Endothelial cell of umbilical vein (primary cell): ENCODE measurements at regions not wholly inside any gene's neighbourhood (a gene's known extent, or its start where the extent isn't known, plus 50 kb on each side); places are given as distances from the start of the nearest gene placed in this dataset.

ENCODE experiments used
- BruUV-seq: library from RNA; stranded (reverse); fragments of 400-500 nt; replicated peaks from 2 replicates; lab custom pipeline; 2021; lab: Mats Ljungman, UMichigan
- CTCF ChIA-PET: fragments of 300-600, 350-600 bp; sonication (Branson Sonifier 250); formaldehyde crosslinking; loops from one replicate; lab custom pipeline; 2021; ENCODE audit warnings: antibody characterized with exemption, inconsistent platforms; lab: Charles Lee
- POLR2A ChIA-PET: fragments of 300-600, 350-600 bp; sonication (Branson Sonifier 250); formaldehyde crosslinking; loops from one replicate; lab custom pipeline; 2021; ENCODE audit warnings: antibody characterized with exemption, inconsistent platforms; lab: Charles Lee
- DNase-seq: peaks from one replicate; pipeline ENCODE4 v3.0.0-alpha.2; 2011; ENCODE audit warnings: low read depth, low spot score
- FAIRE-seq: peaks from 2 replicates; lab custom pipeline; 2011; peaks lifted over from hg19 to GRCh38; lab: Jason Lieb, UNC
- H2AFZ ChIP-seq: 2 replicates; pipeline ENCODE4 v1.6.0; 2012; ENCODE audit warnings: low read depth, low read length, control low read depth, inconsistent platforms
- H3K27ac ChIP-seq: 2 replicates; pipeline ENCODE4 v1.5.1; 2011; ENCODE audit warnings: low read depth, mild to moderate bottlenecking, control low read depth, low read length, moderate library complexity; ENCODE audit not compliant: insufficient read depth
- H3K27me3 ChIP-seq, 2 experiments: 2 replicates each; pipeline versions ENCODE4 v1.6.0 to v1.6.1; 2011; ENCODE audit warnings: low read length in 2 of 2, mixed read lengths in 1 of 2; ENCODE audit not compliant: control insufficient read depth in 2 of 2, insufficient read depth in 2 of 2
- H3K36me3 ChIP-seq, 2 experiments: 2 replicates in 1 of 2; 3 replicates in 1 of 2; pipeline ENCODE4 v1.5.1; 2011; ENCODE audit warnings: low read length in 2 of 2, mild to moderate bottlenecking in 1 of 2, moderate library complexity in 1 of 2; ENCODE audit not compliant: control insufficient read depth in 2 of 2, insufficient read depth in 2 of 2; ENCODE audit errors: extremely low read depth in 1 of 2
- H3K4me1 ChIP-seq: 3 replicates; pipeline ENCODE4 v1.5.1; 2011; ENCODE audit warnings: mild to moderate bottlenecking, low read length; ENCODE audit not compliant: control insufficient read depth, insufficient read depth; ENCODE audit errors: extremely low read depth
- H3K4me2 ChIP-seq: 2 replicates; pipeline ENCODE4 v1.6.1; 2011; ENCODE audit warnings: low read length, control low read depth, mixed read lengths; ENCODE audit not compliant: insufficient read depth
- H3K4me3 ChIP-seq, 3 experiments: fragments of 200-600 bp in 1 of 3; sonication (generic), shearing (Covaris generic) in 1 of 3; replicated peaks in 1 of 3; 2 replicates each; pipeline ENCODE4 v1.5.1; 2011 to 2016; ENCODE audit warnings: control low read depth in 3 of 3, low read length in 3 of 3, mild to moderate bottlenecking in 2 of 3, inconsistent platforms in 1 of 3, low read depth in 1 of 3, moderate library complexity in 1 of 3; ENCODE audit not compliant: insufficient read depth in 1 of 3
- H3K79me2 ChIP-seq: 2 replicates; pipeline ENCODE4 v1.6.0; 2012; ENCODE audit warnings: low read length, inconsistent platforms; ENCODE audit not compliant: control insufficient read depth, insufficient read depth
- H3K9ac ChIP-seq: replicated peaks from 2 replicates; pipeline ENCODE3; 2011; ENCODE audit warnings: low read length, control low read depth; ENCODE audit not compliant: insufficient read depth; ENCODE audit errors: extremely low read depth
- H3K9me1 ChIP-seq: replicated peaks from 3 replicates; pipeline ENCODE4 v1.6.0; 2011; ENCODE audit warnings: mild to moderate bottlenecking, low read length; ENCODE audit not compliant: control insufficient read depth, insufficient read depth; ENCODE audit errors: extremely low read depth
- H3K9me3 ChIP-seq: replicated peaks from 2 replicates; pipeline ENCODE4 v1.5.1; 2012; ENCODE audit warnings: low read length, inconsistent platforms; ENCODE audit not compliant: control insufficient read depth, insufficient read depth
- H4K20me1 ChIP-seq: replicated peaks from 2 replicates; pipeline ENCODE3; 2011; ENCODE audit warnings: mild to moderate bottlenecking, low read length; ENCODE audit not compliant: control insufficient read depth, insufficient read depth; ENCODE audit errors: extremely low read depth
- CTCF ChIP-seq, 2 donors: IDR thresholded peaks; 1 replicate in 1 of 2; 2 replicates in 1 of 2; pipeline ENCODE4 v1.5.1; 2011; ENCODE audit warnings: low read length in 2 of 2, mild to moderate bottlenecking in 2 of 2, moderate library complexity in 2 of 2, control low read depth in 1 of 2, inconsistent platforms in 1 of 2, low read depth in 1 of 2; ENCODE audit not compliant: insufficient read depth in 1 of 2; ENCODE audit errors: extremely low read depth in 1 of 2
- EZH2 ChIP-seq: IDR thresholded peaks from 2 replicates; pipeline ENCODE4 v1.6.1; 2012; ENCODE audit warnings: borderline replicate concordance, low read depth, mild to moderate bottlenecking, moderate library complexity, low read length, inconsistent platforms; ENCODE audit not compliant: severe bottlenecking
- FOS ChIP-seq: IDR thresholded peaks from 2 replicates; pipeline ENCODE4 v1.6.1; 2011; ENCODE audit warnings: mild to moderate bottlenecking, low read length, moderate library complexity, borderline replicate concordance; ENCODE audit not compliant: insufficient read depth
- GATA2 ChIP-seq: IDR thresholded peaks from 2 replicates; pipeline ENCODE4 v1.7.0; 2011; ENCODE audit warnings: low read depth, mild to moderate bottlenecking, moderate library complexity, mixed read lengths, low read length; ENCODE audit not compliant: insufficient read length, insufficient read depth
- MAX ChIP-seq: IDR thresholded peaks from 2 replicates; pipeline ENCODE4 v1.6.1; 2011; ENCODE audit not compliant: insufficient read depth, insufficient read length
- POLR2AphosphoS5 ChIP-seq: IDR thresholded peaks from 2 replicates; pipeline ENCODE4 v1.6.1; 2012; ENCODE audit warnings: low read depth, mild to moderate bottlenecking, control low read depth, low read length, moderate library complexity; ENCODE audit not compliant: insufficient read depth
- dilution Hi-C: fragments of 300-500 bp; cut with MboI; formaldehyde crosslinking; loops from one replicate; pipeline ENCODE4 v1.15.0; 2019; ENCODE audit warnings: low sequenced_read_pairs; ENCODE audit not compliant: extremely low pct_ligation_motif_present
- intact Hi-C: fragments of 100-400 bp; cut with micrococcal nuclease; formaldehyde crosslinking; loops from one replicate; pipeline ENCODE4 v1.10.0; 2022

- no peaks in the 10 kb centered on the region for H3K9me1 ChIP-seq
- no peaks in the 10 kb centered on the region for H3K27me3 ChIP-seq
- no peaks in the 10 kb centered on the region for H3K79me2 ChIP-seq
- ChIA-PET POLR2A (no interaction called here), CTCF (no interaction called here)
- TF ChIP-seq MAX (no peak), FOS (no peak)
- dilution Hi-C loops (no loop called here), intact Hi-C loops (no loop called here)
- no TSS peak for BruUV-seq
- H3K27ac ChIP-seq, result no peak overlapping the region
- FAIRE-seq (no peak), DNase-seq (no peak)
- no peaks in the 10 kb centered on the region for H3K4me1 ChIP-seq
- peaks cover 6% of the 10 kb centered on the region for H3K9me3 ChIP-seq
- H3K9ac ChIP-seq, result no peak overlapping the region
- H3K36me3 ChIP-seq, result no peaks in the 10 kb centered on the region
- no peaks in the 10 kb centered on the region for H4K20me1 ChIP-seq
- no peak overlapping the region for H3K4me2 ChIP-seq
- no peak overlapping the region for H2AFZ ChIP-seq
- H3K4me3 ChIP-seq, result no peak overlapping the region
Measured at GRCh38 chr22:49262167-49262566, 565.5 kb downstream of the BRD1 start.

- Histone ChIP-seq H3K79me2 (no peaks in the 10 kb centered on the region), H3K9me3 (peaks cover 6% of the 10 kb centered on the region), H3K27me3 (no peaks in the 10 kb centered on the region), H4K20me1 (no peaks in the 10 kb centered on the region), H2AFZ (no peak overlapping the region), H3K9ac (no peak overlapping the region), H3K27ac (no peak overlapping the region), H3K36me3 (no peaks in the 10 kb centered on the region), H3K4me1 (no peaks in the 10 kb centered on the region), H3K4me3 (no peak overlapping the region), H3K4me2 (no peak overlapping the region), H3K9me1 (no peaks in the 10 kb centered on the region)
- FAIRE-seq (no peak), DNase-seq (no peak)
- CTCF ChIA-PET, result no interaction called here
- BruUV-seq, result no TSS peak
- intact Hi-C loops, result no loop called here
- dilution Hi-C loops, result no loop called here
- no peak for TF ChIP-seq CTCF (IDR thresholded peaks at IDR 0.05; ENCODE audit: extremely low read depth in 1 of 2, insufficient read depth in 1 of 2, low read depth in 1 of 2, low read length in 2 of 2)
- TF ChIP-seq POLR2AphosphoS5, result no peak
- no peak for TF ChIP-seq EZH2
- no peak for TF ChIP-seq GATA2
- POLR2A ChIA-PET, result no interaction called here
Measured at GRCh38 chr22:49261616-49262015, 566.1 kb downstream of the BRD1 start.
